HepG2 (cell line): ENCODE measurements at regions not wholly inside any gene's neighbourhood (a gene's known extent, or its start where the extent isn't known, plus 50 kb on each side); places are given as distances from the start of the nearest gene placed in this dataset.
A peak's percentile ranks its signal among the peaks of the same experiment; 100 is the strongest.

Experiments used
- ATAC-seq: fragments of 200-7000 bp; cut with Tn5 transposase; 3 replicates; pipeline ENCODE4 v1.9.1; 2020; ENCODE audit warnings: mild to moderate bottlenecking, moderate library complexity
- BruUV-seq: library from RNA; stranded (reverse); fragments of 400-500 nt; replicated peaks from 2 replicates; lab custom pipeline; 2021; lab: Mats Ljungman, UMichigan
- CTCF ChIA-PET: fragments of 300-600 bp; formaldehyde crosslinking; extraction: SDS; loops from one replicate; lab custom pipeline; 2021; ENCODE audit warnings: low total read pairs, inconsistent platforms, low intra/inter-chr PET ratio; lab: Yijun Ruan, JAX
- POLR2A ChIA-PET: fragments of 350-600 bp; sonication (Branson Sonifier 250); formaldehyde crosslinking; loops from one replicate; lab custom pipeline; 2020; ENCODE audit warnings: antibody characterized with exemption, inconsistent platforms; lab: Yijun Ruan, JAX
- DNase-seq: peaks from one replicate; pipeline ENCODE4 v3.0.0-alpha.2; 2015; ENCODE audit warnings: low spot score
- FAIRE-seq: peaks from 3 replicates; lab custom pipeline; 2011; peaks lifted over from hg19 to GRCh38; lab: Jason Lieb, UNC
- H2AFZ ChIP-seq: one replicate; pipeline ENCODE4 v1.6.1; 2011; ENCODE audit warnings: low read length, inconsistent platforms
- H3K27ac ChIP-seq: fragments of 300-600 bp; 3 replicates; pipeline ENCODE4 v1.8.0; 2011; ENCODE audit warnings: mixed run types, mild to moderate bottlenecking, mixed read lengths, low read length, inconsistent platforms; ENCODE audit not compliant: insufficient read depth; ENCODE audit errors: extremely low read length
- H3K27me3 ChIP-seq, 2 experiments: fragments of 200-600 bp in 1 of 2; 2 replicates in 1 of 2; 3 replicates in 1 of 2; pipeline versions ENCODE4 v1.6.0 to v1.8.0; 2011; ENCODE audit warnings: low read length in 2 of 2, mild to moderate bottlenecking in 2 of 2, moderate library complexity in 2 of 2, inconsistent platforms in 1 of 2; ENCODE audit not compliant: insufficient read depth in 2 of 2, control insufficient read depth in 1 of 2
- H3K36me3 ChIP-seq, 2 experiments: fragments of 200-600 bp in 1 of 2; replicated peaks in 1 of 2; 2 replicates in 1 of 2; 3 replicates in 1 of 2; pipeline versions ENCODE4 v1.5.1 to v1.8.0; 2011; ENCODE audit warnings: low read length in 2 of 2, inconsistent platforms in 1 of 2; ENCODE audit not compliant: insufficient read depth in 2 of 2, control insufficient read depth in 1 of 2
- H3K4me1 ChIP-seq: 2 replicates; pipeline ENCODE4 v1.5.1; 2012; ENCODE audit warnings: low read length, inconsistent platforms; ENCODE audit not compliant: insufficient read depth
- H3K4me2 ChIP-seq: 2 replicates; pipeline ENCODE4 v1.6.0; 2011; ENCODE audit warnings: low read depth, low read length, inconsistent platforms
- H3K4me3 ChIP-seq, 3 experiments: fragments of 200-600 bp in 1 of 3; sonication (generic), shearing (Covaris generic) in 1 of 3; replicated peaks in 1 of 3; 2 replicates each; pipeline ENCODE4 v1.5.1; 2011 to 2016; ENCODE audit warnings: low read length in 3 of 3, inconsistent platforms in 2 of 3, low read depth in 2 of 3, mild to moderate bottlenecking in 2 of 3, control low read depth in 1 of 3, mixed read lengths in 1 of 3; ENCODE audit not compliant: insufficient read depth in 1 of 3
- H3K79me2 ChIP-seq: one replicate; pipeline ENCODE4 v1.6.1; 2011; ENCODE audit warnings: low read length, inconsistent platforms; ENCODE audit not compliant: insufficient read depth
- H3K9ac ChIP-seq: 2 replicates; pipeline ENCODE4 v1.6.0; 2011; ENCODE audit warnings: mild to moderate bottlenecking, low read depth, low read length, inconsistent platforms; ENCODE audit not compliant: insufficient read depth
- H3K9me3 ChIP-seq: 2 replicates; pipeline ENCODE4 v1.5.1; 2012; ENCODE audit warnings: mild to moderate bottlenecking, low read length
- H4K20me1 ChIP-seq: 2 replicates; pipeline ENCODE4 v1.6.0; 2011; ENCODE audit warnings: inconsistent platforms, mild to moderate bottlenecking, low read length, moderate library complexity; ENCODE audit not compliant: insufficient read depth
- FOXJ3 ChIP-seq: sonication (generic); formaldehyde crosslinking; IDR thresholded peaks from 2 replicates; pipeline ENCODE4 v1.4.0; 2020; ENCODE audit warnings: missing genetic modification reagents, mild to moderate bottlenecking, borderline replicate concordance
- LCORL ChIP-seq, 2 experiments: fragments of 450-650 bp in 1 of 2; sonication (generic) in 1 of 2; formaldehyde crosslinking in 1 of 2; IDR thresholded peaks; 2 replicates each; pipeline versions ENCODE4 v1.5.0 to v1.6.1; 2017 to 2020; ENCODE audit warnings: antibody characterized with exemption in 1 of 2, missing genetic modification reagents in 1 of 2
- RAD51 ChIP-seq: fragments of 450-650 bp; IDR thresholded peaks from 2 replicates; pipeline ENCODE4 v1.6.1; 2016; ENCODE audit warnings: borderline replicate concordance
- ZFP37 ChIP-seq: sonication (generic); formaldehyde crosslinking; IDR thresholded peaks from 2 replicates; pipeline ENCODE4 v1.4.0; 2020; ENCODE audit warnings: missing genetic modification reagents, borderline replicate concordance
- ZNF746 ChIP-seq: sonication (generic); formaldehyde crosslinking; IDR thresholded peaks from 2 replicates; pipeline ENCODE4 v1.8.0; 2022; ENCODE audit warnings: mild to moderate bottlenecking, missing genetic modification reagents
- WGBS: methylation state at CpG from one replicate; pipeline ENCODE4 v1.1.6; 2017; ENCODE audit warnings: low lambda C conversion rate; 5-methylcytosine and 5-hydroxymethylcytosine counted together
- in situ Hi-C: cut with HindIII; loops from 2 replicates; pipeline ENCODE4 v1.10.0; 2017; ENCODE audit warnings: low pct_unique_long_range_greater_than_20kb; ENCODE audit not compliant: extremely low pct_ligation_motif_present
- intact Hi-C: fragments of 100-400 bp; cut with micrococcal nuclease; formaldehyde crosslinking; loops from one replicate; pipeline ENCODE4 v1.10.0; 2022; ENCODE audit not compliant: unreplicated experiment
- TF ChIP-seq, protein P1 (sequence below): sonication (generic); formaldehyde crosslinking; IDR thresholded peaks from 2 replicates; pipeline ENCODE4 v1.4.0; 2020; ENCODE audit warnings: missing genetic modification reagents, low read depth, mild to moderate bottlenecking, borderline replicate concordance

DNA sequence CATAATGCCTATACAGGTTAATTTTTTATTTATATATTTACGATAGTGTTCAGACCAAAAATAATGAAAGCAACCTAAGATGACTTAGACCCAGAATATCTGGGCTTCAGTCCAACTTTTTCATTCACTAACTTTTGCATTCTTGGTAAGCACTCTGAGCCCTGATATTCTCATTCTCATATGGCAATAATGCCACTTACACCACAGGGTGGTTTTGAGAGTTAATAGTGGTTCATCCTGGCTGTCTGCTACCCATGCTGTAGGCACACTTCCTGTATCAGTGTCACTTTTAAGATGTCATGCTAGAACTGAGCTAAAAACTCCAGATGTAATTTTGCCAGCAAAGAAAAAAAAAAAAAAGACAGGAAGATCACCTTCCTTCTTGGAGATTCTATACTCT lies 508.7 kb upstream of the FMR1 start:
- intact Hi-C loops (no loop called here), in situ Hi-C loops (no loop called here)
- H3K27me3 ChIP-seq: no peaks in the 10 kb centered on the region
- no peak for ATAC-seq
- no peak overlapping the region for H3K4me2 ChIP-seq
- H3K27ac ChIP-seq: no peak overlapping the region
- H3K9ac ChIP-seq: no peak overlapping the region
- WGBS: 0% methylated on average over 1 of the region's 1 CpG
- CTCF ChIA-PET: no interaction called here
- BruUV-seq: no TSS peak
- no peak overlapping the region for H3K4me3 ChIP-seq
- no peaks in the 10 kb centered on the region for H3K4me1 ChIP-seq
- no peaks in the 10 kb centered on the region for H3K36me3 ChIP-seq
- H3K9me3 ChIP-seq: peaks cover 10% of the 10 kb centered on the region; the same call in 1 of the 2 replicates
- no peak for DNase-seq
- H3K79me2 ChIP-seq: no peaks in the 10 kb centered on the region
- POLR2A ChIA-PET: no interaction called here
- TF ChIP-seq, protein P1, sequence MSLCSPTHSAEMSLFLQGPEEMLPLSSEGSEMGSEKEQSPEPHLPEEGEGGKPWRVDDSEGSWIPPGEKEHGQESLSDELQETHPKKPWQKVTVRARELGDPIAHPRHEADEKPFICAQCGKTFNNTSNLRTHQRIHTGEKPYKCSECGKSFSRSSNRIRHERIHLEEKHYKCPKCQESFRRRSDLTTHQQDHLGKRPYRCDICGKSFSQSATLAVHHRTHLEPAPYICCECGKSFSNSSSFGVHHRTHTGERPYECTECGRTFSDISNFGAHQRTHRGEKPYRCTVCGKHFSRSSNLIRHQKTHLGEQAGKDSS (CRISPR knock-in tag): no peak
- TF ChIP-seq LCORL (IDR thresholded peaks at IDR 0.05): no peak
- no peak for TF ChIP-seq LCORL (CRISPR knock-in tag; IDR thresholded peaks at IDR 0.05)
- TF ChIP-seq ZFP37 (CRISPR knock-in tag): no peak
- TF ChIP-seq, all 625 proteins: peak for 0
- no peak overlapping the region for H2AFZ ChIP-seq
- FAIRE-seq: no peak
- H4K20me1 ChIP-seq: no peaks in the 10 kb centered on the region

DNA sequence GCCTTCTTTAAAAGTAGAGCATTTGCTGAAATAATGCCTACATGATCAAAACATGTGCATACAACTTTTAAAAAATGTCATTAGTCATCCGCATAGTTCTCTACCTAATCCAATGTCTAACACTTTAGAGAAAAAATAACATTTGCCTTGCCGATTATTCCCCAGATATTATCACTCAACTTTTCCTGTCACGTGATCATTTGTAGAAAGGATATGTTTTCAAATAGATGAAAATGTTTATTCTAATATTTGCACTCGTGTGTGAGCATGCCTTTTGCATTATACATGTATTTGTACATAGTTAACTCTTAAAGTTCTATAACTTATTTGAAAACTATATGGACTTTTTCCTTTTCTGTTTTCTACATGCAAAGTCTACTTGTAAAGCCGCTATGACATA lies 533.0 kb upstream of the FMR1 start:
- no peak for FAIRE-seq

More for the DNA sequence above, 533.0 kb upstream of the FMR1 start:
- DNase-seq (no peak), ATAC-seq (no peak)
- ChIA-PET CTCF (no interaction called here), POLR2A (no interaction called here)
- no peaks in the 10 kb centered on the region for H3K27me3 ChIP-seq
- TF ChIP-seq ZNF746 (CRISPR knock-in tag) (no peak), FOXJ3 (CRISPR knock-in tag) (no peak), RAD51 (peak; percentile 44; the same call in 1 of the 2 replicates)
- in situ Hi-C loops: no loop called here
- H3K4me3 ChIP-seq: no peak overlapping the region
- BruUV-seq: no TSS peak
- intact Hi-C loops: no loop called here
- no peaks in the 10 kb centered on the region for H3K79me2 ChIP-seq
- no peak overlapping the region for H3K4me2 ChIP-seq
- no peak overlapping the region for H2AFZ ChIP-seq
- no peak overlapping the region for H3K9ac ChIP-seq
- H3K9me3 ChIP-seq: peaks cover 6% of the 10 kb centered on the region
- H3K4me1 ChIP-seq: no peaks in the 10 kb centered on the region
- H3K36me3 ChIP-seq: no peaks in the 10 kb centered on the region
- WGBS: 21% methylated on average over 5 of the region's 5 CpGs
- no peak overlapping the region for H3K27ac ChIP-seq
- H4K20me1 ChIP-seq: no peaks in the 10 kb centered on the region
